Stomach (tissue), 8 donors: ENCODE measurements at regions not wholly inside any gene's neighbourhood (a gene's known extent, or its start where the extent isn't known, plus 50 kb on each side); places are given as distances from the start of the nearest gene placed in this dataset.

Experiments
- DNase-seq, 2 donors: peaks; one replicate each; pipeline versions ENCODE4 v3.0.0 to v3.0.0-alpha.2; 2013 to 2019
- H3K27ac ChIP-seq, 5 donors: fragments of 200-600 bp in 4 of 5; sonication (generic) in 4 of 5; one replicate each; pipeline ENCODE4 v1.5.1; 2013 to 2019; ENCODE audit warnings: mild to moderate bottlenecking in 1 of 5, moderate library complexity in 1 of 5
- H3K27me3 ChIP-seq, 3 donors: fragments of 200-600 bp; sonication (generic); one replicate each; pipeline ENCODE4 v1.5.1; 2017 to 2019; ENCODE audit warnings: mixed run types in 1 of 3
- H3K36me3 ChIP-seq, 4 donors: fragments of 200-600 bp; sonication (generic); 1 replicate in 3 of 4; 2 replicates in 1 of 4; pipeline ENCODE4 v1.5.1; 2016 to 2019
- H3K4me1 ChIP-seq, 4 donors: fragments of 200-600 bp; sonication (generic); one replicate each; pipeline ENCODE4 v1.5.1; 2016 to 2019
- H3K4me3 ChIP-seq, 4 donors: fragments of 200-600 bp; sonication (generic) in 3 of 4; one replicate each; pipeline ENCODE4 v1.5.1; 2016 to 2019; ENCODE audit warnings: mild to moderate bottlenecking in 1 of 4
- H3K9me3 ChIP-seq, 4 donors: fragments of 200-600 bp; sonication (generic); one replicate each; pipeline ENCODE4 v1.5.1; 2016 to 2019
- EP300 ChIP-seq: sonication (generic); formaldehyde crosslinking; IDR thresholded peaks from one replicate; pipeline ENCODE4 v1.6.1; 2017; ENCODE audit warnings: antibody characterized with exemption
- POLR2A ChIP-seq, 4 donors: fragments of 450-650 bp; IDR thresholded peaks; one replicate each; pipeline ENCODE4 v1.6.1; 2016; ENCODE audit warnings: antibody characterized with exemption in 4 of 4, control low read depth in 2 of 4, mild to moderate bottlenecking in 1 of 4, moderate library complexity in 1 of 4
- POLR2AphosphoS5 ChIP-seq, 3 donors: sonication (generic); formaldehyde crosslinking; IDR thresholded peaks; one replicate each; pipeline ENCODE4 v1.6.1; 2016; ENCODE audit warnings: antibody characterized with exemption in 3 of 3
- WGBS, 5 donors: extraction: QIAGEN DNeasy Blood & Tissue Kit in 3 of 5; methylation state at CpG; one replicate each; pipeline versions ENCODE4 v1.1.5 to v1.1.7; 2013 to 2018; 5-methylcytosine and 5-hydroxymethylcytosine counted together
- intact Hi-C: fragments of 100-400 bp; cut with DNase I; formaldehyde crosslinking; loops from one replicate; pipeline ENCODE4 v1.15.1; 2023; ENCODE audit warnings: low total_unique reads
- TF ChIP-seq, protein P1 (sequence below), 7 experiments: fragments of 450-650 bp in 4 of 7; fragments of 200-600 bp in 3 of 7; sonication (generic) in 3 of 7; IDR thresholded peaks; one replicate each; pipeline ENCODE4 v1.5.1; 2016 to 2019; ENCODE audit warnings: antibody characterized with exemption in 7 of 7, control low read depth in 2 of 7, mild to moderate bottlenecking in 1 of 7
- donor health status: healthy with polysubstance abuse.
- donor health status: Bipolar disorder and iron deficiency.
- donor health status: healthy.

DNA sequence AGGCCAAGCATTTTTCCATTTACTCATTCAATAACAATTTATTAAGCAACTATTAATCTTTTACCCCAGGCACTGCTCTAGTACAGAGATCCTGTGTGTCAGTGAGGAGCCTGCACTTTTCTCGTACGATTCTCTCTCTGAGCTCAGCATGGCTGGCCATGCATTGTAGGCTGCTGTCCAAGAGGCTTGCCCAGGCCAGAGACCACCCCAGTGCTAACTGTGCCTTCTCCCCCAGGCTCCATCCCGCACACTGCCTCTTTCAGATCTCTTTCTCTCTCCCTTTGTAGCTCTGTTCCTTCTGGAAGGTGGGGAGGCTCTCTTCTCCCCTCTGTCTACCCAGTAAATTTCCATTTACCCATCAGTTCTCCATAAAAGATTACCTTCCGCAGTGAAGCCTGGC is 101.0 kb upstream of the IKZF1 start:
- TF ChIP-seq EP300 (no peak), POLR2A (IDR thresholded peaks at IDR 0.05) (no peak), POLR2AphosphoS5 (IDR thresholded peaks at IDR 0.05) (no peak)
- TF ChIP-seq, protein P1, sequence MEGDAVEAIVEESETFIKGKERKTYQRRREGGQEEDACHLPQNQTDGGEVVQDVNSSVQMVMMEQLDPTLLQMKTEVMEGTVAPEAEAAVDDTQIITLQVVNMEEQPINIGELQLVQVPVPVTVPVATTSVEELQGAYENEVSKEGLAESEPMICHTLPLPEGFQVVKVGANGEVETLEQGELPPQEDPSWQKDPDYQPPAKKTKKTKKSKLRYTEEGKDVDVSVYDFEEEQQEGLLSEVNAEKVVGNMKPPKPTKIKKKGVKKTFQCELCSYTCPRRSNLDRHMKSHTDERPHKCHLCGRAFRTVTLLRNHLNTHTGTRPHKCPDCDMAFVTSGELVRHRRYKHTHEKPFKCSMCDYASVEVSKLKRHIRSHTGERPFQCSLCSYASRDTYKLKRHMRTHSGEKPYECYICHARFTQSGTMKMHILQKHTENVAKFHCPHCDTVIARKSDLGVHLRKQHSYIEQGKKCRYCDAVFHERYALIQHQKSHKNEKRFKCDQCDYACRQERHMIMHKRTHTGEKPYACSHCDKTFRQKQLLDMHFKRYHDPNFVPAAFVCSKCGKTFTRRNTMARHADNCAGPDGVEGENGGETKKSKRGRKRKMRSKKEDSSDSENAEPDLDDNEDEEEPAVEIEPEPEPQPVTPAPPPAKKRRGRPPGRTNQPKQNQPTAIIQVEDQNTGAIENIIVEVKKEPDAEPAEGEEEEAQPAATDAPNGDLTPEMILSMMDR (IDR thresholded peaks at IDR 0.05): no peak
- H3K27me3 ChIP-seq: peaks cover 0 to 7% (median 0%) of the 10 kb centered on the region in 3 donors
- no peak for DNase-seq
- H3K36me3 ChIP-seq: no peaks in the 10 kb centered on the region
- no peak overlapping the region for H3K4me3 ChIP-seq
- intact Hi-C loops: loop anchor here (10.0 kb wide), 1 partner anchor 211 kb away; no protein-coding TSS in a partner anchor
- WGBS, 5 donors: 77 to 91% (median 85%) methylated on average over 4 of the region's 4 CpGs
- H3K9me3 ChIP-seq: no peaks in the 10 kb centered on the region
- no peak overlapping the region for H3K27ac ChIP-seq
- H3K4me1 ChIP-seq: peaks cover 0 to 16% (median 2%) of the 10 kb centered on the region in 4 donors

DNA sequence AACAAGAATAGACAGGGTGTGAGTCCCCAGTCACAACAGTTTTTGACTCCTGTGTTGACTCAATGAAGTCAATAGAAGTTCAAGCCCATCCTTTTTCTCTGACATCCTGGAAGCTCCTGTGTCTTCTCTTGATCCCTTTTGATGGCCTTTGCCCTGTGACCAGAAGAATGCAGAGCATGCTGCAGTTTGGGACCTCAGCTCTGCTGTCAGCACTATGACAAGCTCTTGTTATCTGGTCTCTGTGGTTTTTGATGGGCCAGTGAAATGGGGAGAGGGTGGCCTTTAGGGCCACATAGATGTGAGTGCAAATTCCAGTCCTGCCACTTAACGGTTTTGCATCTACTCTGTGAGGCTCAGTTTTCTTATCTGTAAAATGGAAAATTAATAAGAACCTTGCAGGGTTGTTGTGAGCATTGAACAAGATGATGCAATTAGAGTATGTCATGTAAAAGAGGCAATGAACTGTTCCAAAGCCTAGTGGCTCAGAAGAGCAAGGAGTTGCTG is 102.4 kb upstream of the IKZF1 start:
- no peak for TF ChIP-seq POLR2AphosphoS5 (IDR thresholded peaks at IDR 0.05)
- TF ChIP-seq, protein P1 (IDR thresholded peaks at IDR 0.05): no peak
- TF ChIP-seq EP300: no peak
- no peak for TF ChIP-seq POLR2A (IDR thresholded peaks at IDR 0.05)
- Histone ChIP-seq H3K36me3 (no peaks in the 10 kb centered on the region), H3K4me1 (peaks cover 0 to 10% (median 2%) of the 10 kb centered on the region in 4 donors), H3K27ac (no peak overlapping the region), H3K27me3 (peaks cover 0 to 4% (median 0%) of the 10 kb centered on the region in 3 donors), H3K9me3 (no peaks in the 10 kb centered on the region), H3K4me3 (no peak overlapping the region)
- 54 to 65% (median 61%) methylated on average over 1 of the region's 1 CpG for whole genome bisulfite sequencing, 5 donors
- intact Hi-C loops: loop anchor here (10.0 kb wide), 1 partner anchor 213 kb away; no protein-coding TSS in a partner anchor
- no peak for DNase-seq

DNA sequence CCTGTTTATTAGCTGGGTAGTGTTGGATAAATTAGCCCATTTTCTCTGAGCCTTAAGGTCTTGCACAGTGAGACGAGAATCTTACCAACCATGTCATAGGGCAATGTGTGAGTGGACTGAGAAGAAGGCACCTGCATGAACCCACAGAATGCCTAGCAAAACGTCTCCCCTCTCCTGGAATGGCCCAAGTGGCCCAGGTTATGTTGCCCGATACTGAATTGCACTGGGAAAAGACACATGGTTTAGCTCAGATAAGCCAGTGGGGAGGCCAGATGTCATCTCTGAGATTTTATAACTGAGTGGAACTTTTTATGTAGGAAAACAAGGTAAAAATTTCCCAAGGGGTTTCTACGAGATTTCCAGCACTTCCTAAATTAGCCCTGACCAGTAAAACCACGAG is 104.7 kb upstream of the IKZF1 start:
- Histone ChIP-seq H3K9me3 (no peaks in the 10 kb centered on the region), H3K27me3 (no peaks in the 10 kb centered on the region), H3K4me3 (no peak overlapping the region), H3K36me3 (no peaks in the 10 kb centered on the region), H3K4me1 (no peaks in the 10 kb centered on the region), H3K27ac (no peak overlapping the region)
- intact Hi-C loops: loop anchor here (10.0 kb wide), 1 partner anchor 215 kb away; no protein-coding TSS in a partner anchor
- WGBS, 5 donors: 50 to 59% (median 53%) methylated on average over 5 of the region's 5 CpGs
- no peak for DNase-seq
- TF ChIP-seq EP300 (no peak), POLR2AphosphoS5 (IDR thresholded peaks at IDR 0.05) (no peak), POLR2A (IDR thresholded peaks at IDR 0.05) (no peak)
- TF ChIP-seq, protein P1 (IDR thresholded peaks at IDR 0.05): no peak

DNA sequence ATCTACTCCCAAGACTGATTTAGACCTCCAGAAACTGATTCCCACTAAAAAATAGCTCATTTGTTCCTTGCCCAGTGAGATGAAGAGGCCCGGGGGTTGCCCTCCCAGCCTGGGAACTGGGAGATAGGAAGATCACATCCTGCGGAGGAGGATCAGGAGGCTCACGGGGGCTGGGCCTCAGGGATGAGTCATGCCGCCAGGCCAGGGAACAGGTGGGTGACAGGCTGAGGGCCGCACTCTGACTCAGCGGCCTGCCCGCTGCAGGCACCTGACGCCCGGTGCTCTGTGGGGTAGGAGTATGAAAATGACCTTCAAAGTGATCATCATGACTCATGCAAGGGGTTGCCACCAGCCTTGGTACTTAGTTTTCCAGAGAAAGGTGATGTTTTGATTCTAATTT is 104.5 kb upstream of the ZPBP start:
- Histone ChIP-seq H3K9me3 (no peaks in the 10 kb centered on the region), H3K36me3 (no peaks in the 10 kb centered on the region), H3K27me3 (peaks cover 0 to 4% (median 0%) of the 10 kb centered on the region in 3 donors), H3K27ac (no peak overlapping the region), H3K4me3 (no peak overlapping the region), H3K4me1 (no peaks in the 10 kb centered on the region)
- no peak for DNase-seq
- TF ChIP-seq POLR2A (IDR thresholded peaks at IDR 0.05) (no peak), EP300 (no peak), POLR2AphosphoS5 (IDR thresholded peaks at IDR 0.05) (no peak)
- TF ChIP-seq, protein P1 (IDR thresholded peaks at IDR 0.05): no peak
- intact Hi-C loops: no loop called here
- 66 to 84% (median 70%) methylated on average over 9 of the region's 9 CpGs for WGBS, 5 donors
